HepG2 (cell line): ENCODE measurements at regions not wholly inside any gene's neighbourhood (a gene's known extent, or its start where the extent isn't known, plus 50 kb on each side); places are given as distances from the start of the nearest gene placed in this dataset.

Experiments
- ATAC-seq: fragments of 200-7000 bp; cut with Tn5 transposase; 3 replicates; pipeline ENCODE4 v1.9.1; 2020; ENCODE audit warnings: mild to moderate bottlenecking, moderate library complexity
- BruUV-seq: library from RNA; stranded (reverse); fragments of 400-500 nt; replicated peaks from 2 replicates; lab custom pipeline; 2021; lab: Mats Ljungman, UMichigan
- CTCF ChIA-PET: fragments of 300-600 bp; formaldehyde crosslinking; extraction: SDS; loops from one replicate; lab custom pipeline; 2021; ENCODE audit warnings: low total read pairs, inconsistent platforms, low intra/inter-chr PET ratio; lab: Yijun Ruan, JAX
- POLR2A ChIA-PET: fragments of 350-600 bp; sonication (Branson Sonifier 250); formaldehyde crosslinking; loops from one replicate; lab custom pipeline; 2020; ENCODE audit warnings: antibody characterized with exemption, inconsistent platforms; lab: Yijun Ruan, JAX
- DNase-seq: peaks from one replicate; pipeline ENCODE4 v3.0.0-alpha.2; 2015; ENCODE audit warnings: low spot score
- FAIRE-seq: peaks from 3 replicates; lab custom pipeline; 2011; peaks lifted over from hg19 to GRCh38; lab: Jason Lieb, UNC
- H2AFZ ChIP-seq: one replicate; pipeline ENCODE4 v1.6.1; 2011; ENCODE audit warnings: low read length, inconsistent platforms
- H3K27ac ChIP-seq: fragments of 300-600 bp; 3 replicates; pipeline ENCODE4 v1.8.0; 2011; ENCODE audit warnings: mixed run types, mild to moderate bottlenecking, mixed read lengths, low read length, inconsistent platforms; ENCODE audit not compliant: insufficient read depth; ENCODE audit errors: extremely low read length
- H3K27me3 ChIP-seq, 2 experiments: fragments of 200-600 bp in 1 of 2; 2 replicates in 1 of 2; 3 replicates in 1 of 2; pipeline versions ENCODE4 v1.6.0 to v1.8.0; 2011; ENCODE audit warnings: low read length in 2 of 2, mild to moderate bottlenecking in 2 of 2, moderate library complexity in 2 of 2, inconsistent platforms in 1 of 2; ENCODE audit not compliant: insufficient read depth in 2 of 2, control insufficient read depth in 1 of 2
- H3K36me3 ChIP-seq, 2 experiments: fragments of 200-600 bp in 1 of 2; replicated peaks in 1 of 2; 2 replicates in 1 of 2; 3 replicates in 1 of 2; pipeline versions ENCODE4 v1.5.1 to v1.8.0; 2011; ENCODE audit warnings: low read length in 2 of 2, inconsistent platforms in 1 of 2; ENCODE audit not compliant: insufficient read depth in 2 of 2, control insufficient read depth in 1 of 2
- H3K4me1 ChIP-seq: 2 replicates; pipeline ENCODE4 v1.5.1; 2012; ENCODE audit warnings: low read length, inconsistent platforms; ENCODE audit not compliant: insufficient read depth
- H3K4me2 ChIP-seq: 2 replicates; pipeline ENCODE4 v1.6.0; 2011; ENCODE audit warnings: low read depth, low read length, inconsistent platforms
- H3K4me3 ChIP-seq, 3 experiments: fragments of 200-600 bp in 1 of 3; sonication (generic), shearing (Covaris generic) in 1 of 3; replicated peaks in 1 of 3; 2 replicates each; pipeline ENCODE4 v1.5.1; 2011 to 2016; ENCODE audit warnings: low read length in 3 of 3, inconsistent platforms in 2 of 3, low read depth in 2 of 3, mild to moderate bottlenecking in 2 of 3, control low read depth in 1 of 3, mixed read lengths in 1 of 3; ENCODE audit not compliant: insufficient read depth in 1 of 3
- H3K79me2 ChIP-seq: one replicate; pipeline ENCODE4 v1.6.1; 2011; ENCODE audit warnings: low read length, inconsistent platforms; ENCODE audit not compliant: insufficient read depth
- H3K9ac ChIP-seq: 2 replicates; pipeline ENCODE4 v1.6.0; 2011; ENCODE audit warnings: mild to moderate bottlenecking, low read depth, low read length, inconsistent platforms; ENCODE audit not compliant: insufficient read depth
- H3K9me3 ChIP-seq: 2 replicates; pipeline ENCODE4 v1.5.1; 2012; ENCODE audit warnings: mild to moderate bottlenecking, low read length
- H4K20me1 ChIP-seq: 2 replicates; pipeline ENCODE4 v1.6.0; 2011; ENCODE audit warnings: inconsistent platforms, mild to moderate bottlenecking, low read length, moderate library complexity; ENCODE audit not compliant: insufficient read depth
- BHLHE40 ChIP-seq: IDR thresholded peaks from 2 replicates; pipeline ENCODE4 v1.6.1; 2011; ENCODE audit warnings: low read length, improper control_type of control experiment
- KDM5A ChIP-seq: fragments of 200-600 bp; sonication (generic); IDR thresholded peaks from 2 replicates; pipeline ENCODE4 v1.7.0; 2018; ENCODE audit warnings: antibody characterized with exemption, mild to moderate bottlenecking, low read length, borderline replicate concordance
- NFYC ChIP-seq: IDR thresholded peaks from 2 replicates; pipeline ENCODE4 v1.6.1; 2016; ENCODE audit warnings: missing genetic modification reagents, missing compliant biosample characterization
- SIX4 ChIP-seq: sonication (generic); formaldehyde crosslinking; IDR thresholded peaks from 2 replicates; pipeline ENCODE4 v1.4.0; 2020; ENCODE audit warnings: missing genetic modification reagents
- STAG1 ChIP-seq: sonication (generic); formaldehyde crosslinking; IDR thresholded peaks from 2 replicates; pipeline ENCODE4 v1.4.0; 2020; ENCODE audit warnings: missing genetic modification reagents
- ZMYM3 ChIP-seq: sonication (generic); formaldehyde crosslinking; IDR thresholded peaks from 2 replicates; pipeline ENCODE4 v1.5.1; 2020; ENCODE audit warnings: mild to moderate bottlenecking, missing genetic modification reagents
- ZMYM4 ChIP-seq: sonication (generic); formaldehyde crosslinking; IDR thresholded peaks from 2 replicates; pipeline ENCODE4 v1.8.1; 2023; ENCODE audit warnings: mild to moderate bottlenecking, missing genetic modification reagents
- ZNF20 ChIP-seq: sonication (generic); formaldehyde crosslinking; IDR thresholded peaks from 2 replicates; pipeline ENCODE4 v1.4.0; 2020; ENCODE audit warnings: mild to moderate bottlenecking, moderate library complexity, missing genetic modification reagents
- ZNF354B ChIP-seq: sonication (generic); formaldehyde crosslinking; IDR thresholded peaks from 2 replicates; pipeline ENCODE4 v1.8.0; 2022; ENCODE audit warnings: mild to moderate bottlenecking, missing genetic modification reagents
- ZNF44 ChIP-seq: sonication (generic); formaldehyde crosslinking; IDR thresholded peaks from 2 replicates; pipeline ENCODE4 v1.5.1; 2020; ENCODE audit warnings: mild to moderate bottlenecking, missing genetic modification reagents
- ZNF644 ChIP-seq: IDR thresholded peaks from 2 replicates; pipeline ENCODE4 v1.6.1; 2016; ENCODE audit warnings: low read depth
- ZNF737 ChIP-seq: sonication (generic); formaldehyde crosslinking; IDR thresholded peaks from 2 replicates; pipeline ENCODE4 v1.5.0; 2020; ENCODE audit warnings: missing genetic modification reagents, mild to moderate bottlenecking, borderline replicate concordance
- WGBS: methylation state at CpG from one replicate; pipeline ENCODE4 v1.1.6; 2017; ENCODE audit warnings: low lambda C conversion rate; 5-methylcytosine and 5-hydroxymethylcytosine counted together
- in situ Hi-C: cut with HindIII; loops from 2 replicates; pipeline ENCODE4 v1.10.0; 2017; ENCODE audit warnings: low pct_unique_long_range_greater_than_20kb; ENCODE audit not compliant: extremely low pct_ligation_motif_present
- intact Hi-C: fragments of 100-400 bp; cut with micrococcal nuclease; formaldehyde crosslinking; loops from one replicate; pipeline ENCODE4 v1.10.0; 2022; ENCODE audit not compliant: unreplicated experiment

DNA sequence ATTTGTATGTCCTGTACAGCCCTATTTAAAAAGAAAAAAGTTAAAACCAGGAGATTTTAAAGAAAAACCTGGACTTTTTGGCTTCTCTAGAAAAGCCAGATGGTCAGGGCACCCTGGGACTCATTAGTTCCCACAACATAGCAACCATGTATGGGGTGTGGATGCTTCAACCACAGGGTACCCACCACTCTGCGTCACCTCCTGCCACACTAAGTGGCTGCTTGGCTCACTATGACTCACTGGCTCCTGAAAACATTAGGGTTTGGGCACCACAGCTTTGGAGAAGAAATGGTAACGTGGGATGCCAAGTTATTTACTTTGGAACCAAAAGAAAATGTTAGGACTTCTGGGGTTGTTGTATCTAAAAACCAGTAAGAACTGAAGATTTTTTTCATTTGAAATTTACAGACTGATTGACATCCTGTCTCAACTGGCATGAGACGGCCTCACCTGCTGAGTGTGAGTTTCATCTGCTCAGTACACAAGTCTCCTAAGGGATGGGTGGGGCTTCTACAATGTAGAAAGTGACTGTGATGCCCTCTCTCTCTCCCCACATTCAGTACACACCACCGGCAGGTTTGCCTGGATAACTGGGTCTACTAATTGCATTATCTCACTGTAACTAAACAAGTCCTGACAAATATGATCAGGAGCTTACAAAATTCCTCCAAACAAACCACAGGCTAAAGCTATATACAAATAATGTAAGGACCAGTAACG is 103.9 kb downstream of the ESM1 start:
- ChIA-PET CTCF (no interaction called here), POLR2A (no interaction called here)
- intact Hi-C loops, result no loop called here
- peaks cover 1 to 37% of the 10 kb centered on the region in 2 experiments for H3K27me3 ChIP-seq
- in situ Hi-C loops, result no loop called here
- no peaks in the 10 kb centered on the region for H3K36me3 ChIP-seq
- no peaks in the 10 kb centered on the region for H3K9me3 ChIP-seq
- ATAC-seq (no peak), FAIRE-seq (no peak), DNase-seq (no peak)
- no peaks in the 10 kb centered on the region for H4K20me1 ChIP-seq
- no peak overlapping the region for H3K4me2 ChIP-seq
- H3K9ac ChIP-seq, result no peak overlapping the region
- no TSS peak for BruUV-seq
- H2AFZ ChIP-seq, result no peak overlapping the region
- WGBS, result 8% methylated on average over 5 of the region's 5 CpGs
- H3K4me3 ChIP-seq, result no peak overlapping the region
- H3K4me1 ChIP-seq, result no peaks in the 10 kb centered on the region
- TF ChIP-seq ZNF644 (CRISPR knock-in tag) (no peak), ZNF354B (CRISPR knock-in tag) (no peak), ZNF20 (CRISPR knock-in tag) (no peak), ZNF44 (no peak), STAG1 (no peak), NFYC (CRISPR knock-in tag) (no peak), BHLHE40 (no peak), ZMYM4 (CRISPR knock-in tag) (no peak), ZNF737 (CRISPR knock-in tag) (no peak)
- no peak overlapping the region for H3K27ac ChIP-seq
- H3K79me2 ChIP-seq, result no peaks in the 10 kb centered on the region

GRCh38 chr5:54876976-54877375 is 108.4 kb downstream of the ESM1 start:
- Histone ChIP-seq H3K9me3 (no peaks in the 10 kb centered on the region), H3K4me3 (no peak overlapping the region), H3K4me2 (no peak overlapping the region), H2AFZ (no peak overlapping the region), H3K27ac (no peak overlapping the region), H3K27me3 (no peaks in the 10 kb centered on the region), H3K79me2 (no peaks in the 10 kb centered on the region), H3K4me1 (no peaks in the 10 kb centered on the region), H3K36me3 (no peaks in the 10 kb centered on the region), H4K20me1 (no peaks in the 10 kb centered on the region), H3K9ac (no peak overlapping the region)
- in situ Hi-C loops (no loop called here), intact Hi-C loops (no loop called here)
- 2% methylated on average over 2 of the region's 2 CpGs for WGBS
- no peak for FAIRE-seq
- ATAC-seq, result no peak
- TF ChIP-seq ZMYM3 (CRISPR knock-in tag), result no peak
- TF ChIP-seq KDM5A, result no peak
- no peak for TF ChIP-seq SIX4 (CRISPR knock-in tag)
- TF ChIP-seq ZNF737 (CRISPR knock-in tag), result no peak
- no peak for DNase-seq
- POLR2A ChIA-PET, result no interaction called here
- BruUV-seq, result no TSS peak
- CTCF ChIA-PET, result no interaction called here
